ENCODE measurements at regions not wholly inside any gene's neighbourhood (a gene's known extent, or its start where the extent isn't known, plus 50 kb on each side); places are given as distances from the start of the nearest gene placed in this dataset.

DNA sequence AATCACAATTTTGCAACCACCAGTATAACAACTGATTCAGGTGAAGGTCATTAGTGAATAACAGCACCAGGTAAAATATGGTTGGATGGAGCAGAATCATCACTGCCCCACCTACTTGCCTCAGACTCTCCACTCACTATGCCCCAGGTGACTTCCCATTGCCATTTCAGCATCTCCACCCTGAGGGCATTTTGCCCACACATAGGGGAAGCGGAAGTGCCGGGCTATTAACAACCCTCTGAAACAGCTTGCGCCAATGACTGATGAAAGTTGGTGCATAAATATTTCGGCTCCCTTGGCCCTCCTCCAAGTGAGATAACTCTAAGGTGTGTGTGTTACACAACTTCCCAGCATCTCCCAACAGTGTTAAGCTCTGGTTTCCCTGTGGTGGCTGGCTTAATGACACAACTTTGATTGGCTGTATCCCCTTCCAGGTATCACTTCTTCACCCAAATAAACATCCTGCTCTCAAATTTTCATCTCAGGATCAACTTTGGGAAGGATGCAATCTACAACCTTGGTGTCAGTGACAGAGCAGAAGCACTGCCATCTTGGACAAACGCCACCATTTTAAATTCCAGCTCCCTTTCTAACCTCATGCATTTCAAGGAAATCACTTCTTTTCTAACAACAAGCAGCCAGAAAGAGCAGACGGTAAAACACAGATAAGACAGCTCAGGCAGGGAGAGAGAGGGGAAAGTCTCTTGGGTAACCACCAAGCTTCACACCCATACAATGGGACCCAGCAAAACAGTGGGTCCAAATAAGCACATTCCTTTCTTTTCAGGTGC is 73.6 kb upstream of the PPP2R5C start (continued):
- TF ChIP-seq, protein P1, sequence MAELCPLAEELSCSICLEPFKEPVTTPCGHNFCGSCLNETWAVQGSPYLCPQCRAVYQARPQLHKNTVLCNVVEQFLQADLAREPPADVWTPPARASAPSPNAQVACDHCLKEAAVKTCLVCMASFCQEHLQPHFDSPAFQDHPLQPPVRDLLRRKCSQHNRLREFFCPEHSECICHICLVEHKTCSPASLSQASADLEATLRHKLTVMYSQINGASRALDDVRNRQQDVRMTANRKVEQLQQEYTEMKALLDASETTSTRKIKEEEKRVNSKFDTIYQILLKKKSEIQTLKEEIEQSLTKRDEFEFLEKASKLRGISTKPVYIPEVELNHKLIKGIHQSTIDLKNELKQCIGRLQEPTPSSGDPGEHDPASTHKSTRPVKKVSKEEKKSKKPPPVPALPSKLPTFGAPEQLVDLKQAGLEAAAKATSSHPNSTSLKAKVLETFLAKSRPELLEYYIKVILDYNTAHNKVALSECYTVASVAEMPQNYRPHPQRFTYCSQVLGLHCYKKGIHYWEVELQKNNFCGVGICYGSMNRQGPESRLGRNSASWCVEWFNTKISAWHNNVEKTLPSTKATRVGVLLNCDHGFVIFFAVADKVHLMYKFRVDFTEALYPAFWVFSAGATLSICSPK (IDR thresholded peaks at IDR 0.05; ENCODE audit: borderline replicate concordance): no peak
- TF ChIP-seq FOXK2 (conservative IDR thresholded peaks at IDR 0.05 in 1 of 2, IDR thresholded peaks at IDR 0.05 in 1 of 2; ENCODE audit: low read depth in 2 of 2): no peak; a peak in 1 of 4 replicates
- TF ChIP-seq ZNF134 (CRISPR knock-in tag; conservative IDR thresholded peaks at IDR 0.05): 0 out of 2 replicates have a peak, but pooled peaks have one; percentile 27
- TF ChIP-seq CBFA2T3 (IDR thresholded peaks at IDR 0.05): peak; percentile 79
- no peak for TF ChIP-seq ZC3H4 (CRISPR knock-in tag; IDR thresholded peaks at IDR 0.05; ENCODE audit: borderline replicate concordance)
- TF ChIP-seq FOXA1 (IDR thresholded peaks at IDR 0.05; ENCODE audit: borderline replicate concordance): no peak
- no peak for TF ChIP-seq LARP7 (IDR thresholded peaks at IDR 0.05)
- TF ChIP-seq ZNF232 (CRISPR knock-in tag; IDR thresholded peaks at IDR 0.05): no peak
- TF ChIP-seq, protein P2, sequence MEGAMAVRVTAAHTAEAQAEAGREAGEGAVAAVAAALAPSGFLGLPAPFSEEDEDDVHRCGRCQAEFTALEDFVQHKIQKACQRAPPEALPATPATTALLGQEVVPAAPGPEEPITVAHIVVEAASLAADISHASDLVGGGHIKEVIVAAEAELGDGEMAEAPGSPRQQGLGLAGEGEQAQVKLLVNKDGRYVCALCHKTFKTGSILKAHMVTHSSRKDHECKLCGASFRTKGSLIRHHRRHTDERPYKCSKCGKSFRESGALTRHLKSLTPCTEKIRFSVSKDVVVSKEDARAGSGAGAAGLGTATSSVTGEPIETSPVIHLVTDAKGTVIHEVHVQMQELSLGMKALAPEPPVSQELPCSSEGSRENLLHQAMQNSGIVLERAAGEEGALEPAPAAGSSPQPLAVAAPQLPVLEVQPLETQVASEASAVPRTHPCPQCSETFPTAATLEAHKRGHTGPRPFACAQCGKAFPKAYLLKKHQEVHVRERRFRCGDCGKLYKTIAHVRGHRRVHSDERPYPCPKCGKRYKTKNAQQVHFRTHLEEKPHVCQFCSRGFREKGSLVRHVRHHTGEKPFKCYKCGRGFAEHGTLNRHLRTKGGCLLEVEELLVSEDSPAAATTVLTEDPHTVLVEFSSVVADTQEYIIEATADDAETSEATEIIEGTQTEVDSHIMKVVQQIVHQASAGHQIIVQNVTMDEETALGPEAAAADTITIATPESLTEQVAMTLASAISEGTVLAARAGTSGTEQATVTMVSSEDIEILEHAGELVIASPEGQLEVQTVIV (CRISPR knock-in tag; IDR thresholded peaks at IDR 0.05; ENCODE audit: borderline replicate concordance): no peak
- peak; percentile 52; the same call in 1 of the 2 replicates for TF ChIP-seq GTF2A2 (tag; IDR thresholded peaks at IDR 0.05)
- TF ChIP-seq, protein P3, sequence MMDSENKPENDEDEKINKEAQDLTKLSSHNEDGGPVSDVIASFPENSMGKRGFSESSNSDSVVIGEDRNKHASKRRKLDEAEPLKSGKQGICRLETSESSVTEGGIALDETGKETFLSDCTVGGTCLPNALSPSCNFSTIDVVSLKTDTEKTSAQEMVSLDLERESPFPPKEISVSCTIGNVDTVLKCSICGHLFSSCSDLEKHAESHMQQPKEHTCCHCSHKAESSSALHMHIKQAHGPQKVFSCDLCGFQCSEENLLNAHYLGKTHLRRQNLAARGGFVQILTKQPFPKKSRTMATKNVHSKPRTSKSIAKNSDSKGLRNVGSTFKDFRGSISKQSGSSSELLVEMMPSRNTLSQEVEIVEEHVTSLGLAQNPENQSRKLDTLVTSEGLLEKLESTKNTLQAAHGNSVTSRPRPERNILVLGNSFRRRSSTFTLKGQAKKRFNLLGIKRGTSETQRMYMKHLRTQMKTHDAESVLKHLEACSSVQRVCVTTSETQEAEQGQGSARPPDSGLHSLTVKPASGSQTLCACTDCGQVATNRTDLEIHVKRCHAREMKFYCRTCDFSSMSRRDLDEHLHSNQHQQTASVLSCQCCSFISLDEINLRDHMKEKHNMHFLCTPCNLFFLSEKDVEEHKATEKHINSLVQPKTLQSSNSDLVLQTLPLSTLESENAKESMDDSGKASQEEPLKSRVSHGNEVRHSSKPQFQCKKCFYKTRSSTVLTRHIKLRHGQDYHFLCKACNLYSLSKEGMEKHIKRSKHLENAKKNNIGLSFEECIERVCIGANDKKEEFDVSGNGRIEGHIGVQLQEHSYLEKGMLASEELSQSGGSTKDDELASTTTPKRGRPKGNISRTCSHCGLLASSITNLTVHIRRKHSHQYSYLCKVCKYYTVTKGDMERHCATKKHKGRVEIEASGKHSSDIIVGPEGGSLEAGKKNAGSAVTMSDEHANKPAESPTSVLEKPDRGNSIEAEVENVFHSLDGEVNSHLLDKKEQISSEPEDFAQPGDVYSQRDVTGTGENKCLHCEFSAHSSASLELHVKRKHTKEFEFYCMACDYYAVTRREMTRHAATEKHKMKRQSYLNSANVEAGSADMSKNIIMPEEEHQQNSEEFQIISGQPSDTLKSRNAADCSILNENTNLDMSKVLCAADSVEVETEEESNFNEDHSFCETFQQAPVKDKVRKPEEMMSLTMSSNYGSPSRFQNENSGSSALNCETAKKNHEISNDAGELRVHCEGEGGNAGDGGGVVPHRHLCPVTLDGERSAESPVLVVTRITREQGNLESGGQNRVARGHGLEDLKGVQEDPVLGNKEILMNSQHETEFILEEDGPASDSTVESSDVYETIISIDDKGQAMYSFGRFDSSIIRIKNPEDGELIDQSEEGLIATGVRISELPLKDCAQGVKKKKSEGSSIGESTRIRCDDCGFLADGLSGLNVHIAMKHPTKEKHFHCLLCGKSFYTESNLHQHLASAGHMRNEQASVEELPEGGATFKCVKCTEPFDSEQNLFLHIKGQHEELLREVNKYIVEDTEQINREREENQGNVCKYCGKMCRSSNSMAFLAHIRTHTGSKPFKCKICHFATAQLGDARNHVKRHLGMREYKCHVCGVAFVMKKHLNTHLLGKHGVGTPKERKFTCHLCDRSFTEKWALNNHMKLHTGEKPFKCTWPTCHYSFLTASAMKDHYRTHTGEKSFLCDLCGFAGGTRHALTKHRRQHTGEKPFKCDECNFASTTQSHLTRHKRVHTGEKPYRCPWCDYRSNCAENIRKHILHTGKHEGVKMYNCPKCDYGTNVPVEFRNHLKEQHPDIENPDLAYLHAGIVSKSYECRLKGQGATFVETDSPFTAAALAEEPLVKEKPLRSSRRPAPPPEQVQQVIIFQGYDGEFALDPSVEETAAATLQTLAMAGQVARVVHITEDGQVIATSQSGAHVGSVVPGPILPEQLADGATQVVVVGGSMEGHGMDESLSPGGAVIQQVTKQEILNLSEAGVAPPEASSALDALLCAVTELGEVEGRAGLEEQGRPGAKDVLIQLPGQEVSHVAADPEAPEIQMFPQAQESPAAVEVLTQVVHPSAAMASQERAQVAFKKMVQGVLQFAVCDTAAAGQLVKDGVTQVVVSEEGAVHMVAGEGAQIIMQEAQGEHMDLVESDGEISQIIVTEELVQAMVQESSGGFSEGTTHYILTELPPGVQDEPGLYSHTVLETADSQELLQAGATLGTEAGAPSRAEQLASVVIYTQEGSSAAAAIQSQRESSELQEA (IDR thresholded peaks at IDR 0.05; ENCODE audit: low read depth): no peak
- peak in 1 of 2 experiments; percentile 87; a peak in 2 of 4 replicates for TF ChIP-seq TEAD1 (CRISPR knock-in tag; IDR thresholded peaks at IDR 0.05)
- no peak for TF ChIP-seq ZNF143 (CRISPR knock-in tag; IDR thresholded peaks at IDR 0.05)
- TF ChIP-seq, protein P4, sequence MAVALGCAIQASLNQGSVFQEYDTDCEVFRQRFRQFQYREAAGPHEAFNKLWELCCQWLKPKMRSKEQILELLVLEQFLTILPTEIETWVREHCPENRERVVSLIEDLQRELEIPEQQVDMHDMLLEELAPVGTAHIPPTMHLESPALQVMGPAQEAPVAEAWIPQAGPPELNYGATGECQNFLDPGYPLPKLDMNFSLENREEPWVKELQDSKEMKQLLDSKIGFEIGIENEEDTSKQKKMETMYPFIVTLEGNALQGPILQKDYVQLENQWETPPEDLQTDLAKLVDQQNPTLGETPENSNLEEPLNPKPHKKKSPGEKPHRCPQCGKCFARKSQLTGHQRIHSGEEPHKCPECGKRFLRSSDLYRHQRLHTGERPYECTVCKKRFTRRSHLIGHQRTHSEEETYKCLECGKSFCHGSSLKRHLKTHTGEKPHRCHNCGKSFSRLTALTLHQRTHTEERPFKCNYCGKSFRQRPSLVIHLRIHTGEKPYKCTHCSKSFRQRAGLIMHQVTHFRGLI (CRISPR knock-in tag; IDR thresholded peaks at IDR 0.05): 0 out of 2 replicates have a peak, but pooled peaks have one; percentile 72

All from K562 (cell line).